Keratinocyte (primary cell): ENCODE measurements at regions not wholly inside any gene's neighbourhood (a gene's known extent, or its start where the extent isn't known, plus 50 kb on each side); places are given as distances from the start of the nearest gene placed in this dataset.

Source experiments
- DNase-seq: peaks from one replicate; pipeline ENCODE4 v3.0.0-alpha.2; 2011; ENCODE audit warnings: low read depth, missing footprints, low spot score
- FAIRE-seq: peaks from 2 replicates; lab custom pipeline; 2011; peaks lifted over from hg19 to GRCh38; lab: Jason Lieb, UNC
- H2AFZ ChIP-seq: 2 replicates; pipeline ENCODE4 v1.6.0; 2012; ENCODE audit warnings: low read length, control low read depth, inconsistent platforms; ENCODE audit not compliant: control insufficient read depth
- H3K27ac ChIP-seq: 2 replicates; pipeline ENCODE4 v1.5.1; 2011; ENCODE audit warnings: low read length; ENCODE audit not compliant: control insufficient read depth, insufficient read depth
- H3K27me3 ChIP-seq: 3 replicates; pipeline ENCODE4 v1.6.0; 2011; ENCODE audit warnings: low read length; ENCODE audit not compliant: control insufficient read depth, insufficient read depth; ENCODE audit errors: extremely low read depth
- H3K36me3 ChIP-seq, 2 experiments: 2 replicates in 1 of 2; 3 replicates in 1 of 2; pipeline ENCODE4 v1.5.1; 2011; ENCODE audit warnings: low read length in 2 of 2, mild to moderate bottlenecking in 1 of 2; ENCODE audit not compliant: control insufficient read depth in 2 of 2, insufficient read depth in 2 of 2; ENCODE audit errors: extremely low read depth in 1 of 2
- H3K4me1 ChIP-seq: 3 replicates; pipeline ENCODE4 v1.5.1; 2011; ENCODE audit warnings: low read length; ENCODE audit not compliant: control insufficient read depth, insufficient read depth; ENCODE audit errors: extremely low read depth
- H3K4me2 ChIP-seq: 3 replicates; pipeline ENCODE4 v1.6.0; 2011; ENCODE audit warnings: low read depth, low read length; ENCODE audit not compliant: control insufficient read depth, insufficient read depth; ENCODE audit errors: extremely low read depth
- H3K4me3 ChIP-seq, 3 experiments: fragments of 200-600 bp in 1 of 3; sonication (generic) in 1 of 3; 2 replicates in 2 of 3; 3 replicates in 1 of 3; pipeline ENCODE4 v1.5.1; 2011 to 2016; ENCODE audit warnings: low read length in 3 of 3, mild to moderate bottlenecking in 3 of 3, control low read depth in 2 of 3, inconsistent platforms in 1 of 3, low read depth in 1 of 3, mixed read lengths in 1 of 3, mixed run types in 1 of 3, moderate library complexity in 1 of 3; ENCODE audit not compliant: control insufficient read depth in 2 of 3, insufficient read depth in 2 of 3; ENCODE audit errors: extremely low read depth in 1 of 3
- H3K79me2 ChIP-seq: 2 replicates; pipeline ENCODE4 v1.6.0; 2012; ENCODE audit warnings: low read length; ENCODE audit not compliant: control insufficient read depth, insufficient read depth
- H3K9ac ChIP-seq: 3 replicates; pipeline ENCODE4 v1.6.0; 2011; ENCODE audit warnings: low read length; ENCODE audit not compliant: control insufficient read depth, insufficient read depth; ENCODE audit errors: extremely low read depth
- H3K9me1 ChIP-seq: 3 replicates; pipeline ENCODE4 v1.6.0; 2011; ENCODE audit warnings: low read length; ENCODE audit not compliant: control insufficient read depth, insufficient read depth; ENCODE audit errors: extremely low read depth
- H3K9me3 ChIP-seq: 2 replicates; pipeline ENCODE4 v1.5.1; 2012; ENCODE audit warnings: low read depth, low read length; ENCODE audit not compliant: control insufficient read depth
- H4K20me1 ChIP-seq: 3 replicates; pipeline ENCODE4 v1.6.0; 2011; ENCODE audit warnings: low read length; ENCODE audit not compliant: control insufficient read depth, insufficient read depth; ENCODE audit errors: extremely low read depth
- CTCF ChIP-seq, 3 experiments: IDR thresholded peaks in 1 of 3; conservative IDR thresholded peaks in 1 of 3; optimal IDR thresholded peaks in 1 of 3; 2 replicates in 2 of 3; 3 replicates in 1 of 3; pipeline versions ENCODE3 to v1.5.1; 2011; ENCODE audit warnings: low read length in 3 of 3, mild to moderate bottlenecking in 3 of 3, moderate library complexity in 2 of 3, control low read depth in 1 of 3, inconsistent platforms in 1 of 3; ENCODE audit not compliant: insufficient read depth in 2 of 3; ENCODE audit errors: extremely low read depth in 1 of 3
- EZH2 ChIP-seq: IDR thresholded peaks from one replicate; pipeline ENCODE4 v1.6.1; 2012; ENCODE audit warnings: inconsistent platforms, mild to moderate bottlenecking, low read length, moderate library complexity
- dilution Hi-C: fragments of 300-500 bp; cut with MboI; formaldehyde crosslinking; loops from one replicate; pipeline ENCODE4 v1.7.0; 2020; ENCODE audit warnings: low sequenced_read_pairs; ENCODE audit not compliant: extremely low pct_ligation_motif_present

GRCh38 chr1:4207842-4208692, 308.0 kb upstream of the C1orf174 start:
- no peaks in the 10 kb centered on the region for H3K27me3 ChIP-seq

DNA sequence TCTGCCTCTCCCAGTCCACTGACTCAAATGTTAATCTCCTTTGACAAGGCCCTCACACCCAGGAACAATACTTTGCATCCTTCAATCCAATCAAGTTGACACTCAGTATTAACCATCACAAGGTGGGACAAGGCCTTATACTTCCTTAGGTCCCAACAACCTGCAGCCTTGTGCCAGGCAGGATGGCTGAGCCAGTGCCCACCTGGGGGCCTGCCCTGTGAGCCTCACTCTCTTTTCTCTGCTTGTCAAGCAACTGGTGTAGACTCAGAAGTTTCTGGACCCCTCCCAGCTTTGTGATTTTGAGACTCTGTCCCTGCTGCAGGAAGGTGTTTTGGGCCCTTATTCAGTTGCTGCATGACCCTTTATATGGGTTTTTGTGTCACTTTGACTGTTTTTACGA, 310.0 kb upstream of the C1orf174 start:
- no peak for DNase-seq
- no peak overlapping the region for H3K27ac ChIP-seq
- no peak for FAIRE-seq
- H3K9me3 ChIP-seq = peaks cover 3% of the 10 kb centered on the region
- H3K9ac ChIP-seq = no peak overlapping the region
- no peak overlapping the region for H2AFZ ChIP-seq
- no peak overlapping the region for H3K4me3 ChIP-seq
- TF ChIP-seq EZH2 (no peak), CTCF (optimal IDR thresholded peaks at IDR 0.05 in 1 of 3, IDR thresholded peaks at IDR 0.05 in 1 of 3, conservative IDR thresholded peaks at IDR 0.05 in 1 of 3; ENCODE audit: extremely low read depth in 1 of 3, insufficient read depth in 2 of 3, low read length in 3 of 3) (no peak)
- dilution Hi-C loops = no loop called here
- no peaks in the 10 kb centered on the region for H3K27me3 ChIP-seq
- no peaks in the 10 kb centered on the region for H3K4me1 ChIP-seq
- no peaks in the 10 kb centered on the region for H3K36me3 ChIP-seq
- no peaks in the 10 kb centered on the region for H3K79me2 ChIP-seq
- no peaks in the 10 kb centered on the region for H3K9me1 ChIP-seq
- H3K4me2 ChIP-seq = no peak overlapping the region
- H4K20me1 ChIP-seq = no peaks in the 10 kb centered on the region

More at GRCh38 chr1:4207842-4208692, 308.0 kb upstream of the C1orf174 start:
- FAIRE-seq = no peak
- H4K20me1 ChIP-seq = no peaks in the 10 kb centered on the region
- no peaks in the 10 kb centered on the region for H3K79me2 ChIP-seq
- no peaks in the 10 kb centered on the region for H3K36me3 ChIP-seq
- H3K9me1 ChIP-seq = no peaks in the 10 kb centered on the region
- H3K27ac ChIP-seq = no peak overlapping the region
- H3K4me2 ChIP-seq = no peak overlapping the region
- DNase-seq = no peak
- H3K4me1 ChIP-seq = no peaks in the 10 kb centered on the region
- dilution Hi-C loops = no loop called here
- H3K9ac ChIP-seq = no peak overlapping the region
- H2AFZ ChIP-seq = no peak overlapping the region
- H3K4me3 ChIP-seq = no peak overlapping the region
- peaks cover 3% of the 10 kb centered on the region for H3K9me3 ChIP-seq
- TF ChIP-seq EZH2 (no peak), CTCF (optimal IDR thresholded peaks at IDR 0.05 in 1 of 3, IDR thresholded peaks at IDR 0.05 in 1 of 3, conservative IDR thresholded peaks at IDR 0.05 in 1 of 3; ENCODE audit: extremely low read depth in 1 of 3, insufficient read depth in 2 of 3, low read length in 3 of 3) (no peak)
